GM20000 (cell line): ENCODE measurements at regions not wholly inside any gene's neighbourhood (a gene's known extent, or its start where the extent isn't known, plus 50 kb on each side); places are given as distances from the start of the nearest gene placed in this dataset.
"Not testable (repeated sequence)": the region's sequence is repeated elsewhere in the genome, so short reads cannot be mapped to it uniquely, and the experiment has no call there.

Source experiments
- DNase-seq: peaks from one replicate; pipeline ENCODE4 v3.0.0; 2012; ENCODE audit warnings: low spot score
- CTCF ChIP-seq: IDR thresholded peaks from 2 replicates; pipeline ENCODE4 v1.5.1; 2012; ENCODE audit warnings: mild to moderate bottlenecking, control low read depth; ENCODE audit errors: extremely low read depth, missing control alignments

- no peak for TF ChIP-seq CTCF
- no peak for DNase-seq
Observed at GRCh38 chr13:80821466-80821865, 480.5 kb upstream of the SPRY2 start.

- no peak for DNase-seq
- no peak for TF ChIP-seq CTCF
Observed at GRCh38 chr13:80817979-80818378, 477.1 kb upstream of the SPRY2 start.

GRCh38 chr13:80814541-80814940, 473.6 kb upstream of the SPRY2 start:
- no peak for DNase-seq

GRCh38 chr13:80810294-80810693, 469.4 kb upstream of the SPRY2 start:
- DNase-seq = not testable (repeated sequence)

More at GRCh38 chr13:80814541-80814940, 473.6 kb upstream of the SPRY2 start:
- TF ChIP-seq CTCF = no peak

GRCh38 chr13:80802946-80803345, 462.0 kb upstream of the SPRY2 start:
- TF ChIP-seq CTCF = no peak
- DNase-seq = no peak

GRCh38 chr13:80798576-80799133, 457.7 kb upstream of the SPRY2 start:
- no peak for DNase-seq
- TF ChIP-seq CTCF = no peak

- no peak for DNase-seq
- TF ChIP-seq CTCF = no peak
Observed at GRCh38 chr13:80787604-80788003, 446.7 kb upstream of the SPRY2 start.

GRCh38 chr13:80783926-80784565, 443.1 kb upstream of the SPRY2 start:
- no peak for DNase-seq
- no peak for TF ChIP-seq CTCF
